LoVo (cell line): ENCODE measurements at regions not wholly inside any gene's neighbourhood (a gene's known extent, or its start where the extent isn't known, plus 50 kb on each side); places are given as distances from the start of the nearest gene placed in this dataset.
"Not testable (repeated sequence)": the region's sequence is repeated elsewhere in the genome, so short reads cannot be mapped to it uniquely, and the experiment has no call there.

Source experiments
- DNase-seq: peaks from one replicate; pipeline ENCODE4 v3.0.0-alpha.2; 2016; ENCODE audit warnings: low spot score

GRCh38 chr4:114296126-114296525 lies 302.5 kb upstream of the UGT8 start:
- DNase-seq: no peak

DNA sequence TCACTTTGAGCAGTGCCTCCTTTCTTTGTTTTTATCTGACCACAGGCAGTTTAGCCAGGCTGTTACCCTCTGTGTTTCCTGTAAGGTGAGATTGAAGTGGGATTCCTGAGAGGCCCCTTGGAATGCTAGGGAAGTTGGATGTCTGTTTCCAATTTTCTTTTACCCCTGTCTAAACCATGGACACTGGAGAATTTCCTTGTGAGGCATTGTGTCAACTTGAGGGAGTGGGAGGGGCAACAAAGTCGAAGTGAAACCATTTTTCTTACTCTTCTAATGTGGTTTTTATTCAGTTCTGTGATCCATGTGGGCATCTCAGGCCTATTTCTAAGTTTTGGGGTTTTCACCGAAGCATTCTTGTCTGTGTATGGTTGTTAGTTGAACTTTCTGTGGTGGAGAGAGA lies 296.1 kb upstream of the UGT8 start:
- no peak for DNase-seq

- no peak for DNase-seq
Measured at GRCh38 chr4:114304046-114304445, 294.6 kb upstream of the UGT8 start.

- no peak for DNase-seq
Measured at GRCh38 chr4:114304567-114304966, 294.0 kb upstream of the UGT8 start.

DNA sequence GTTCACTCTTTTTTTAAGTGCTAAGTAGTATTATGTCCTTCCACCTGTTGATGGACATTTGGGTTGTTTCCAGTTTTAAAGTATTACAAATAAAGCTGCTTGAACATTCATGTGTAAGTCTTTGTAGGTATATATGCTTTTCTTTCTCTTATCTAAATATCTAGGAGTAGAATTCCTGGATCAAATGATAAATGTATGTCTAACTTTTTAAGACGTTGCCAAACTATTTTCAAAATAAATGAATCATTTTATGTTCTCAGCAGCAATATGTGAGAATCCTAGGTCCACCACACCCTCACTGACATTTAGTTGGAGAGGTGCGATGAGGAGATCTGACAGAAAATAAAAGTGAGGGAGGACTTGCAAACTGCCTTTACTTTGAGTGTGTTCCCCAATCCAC lies 291.7 kb upstream of the UGT8 start:
- no peak for DNase-seq

- DNase-seq: no peak
Measured at GRCh38 chr4:114310296-114310925, 288.2 kb upstream of the UGT8 start.

GRCh38 chr4:114311787-114312186 lies 286.8 kb upstream of the UGT8 start:
- DNase-seq: no peak

DNA sequence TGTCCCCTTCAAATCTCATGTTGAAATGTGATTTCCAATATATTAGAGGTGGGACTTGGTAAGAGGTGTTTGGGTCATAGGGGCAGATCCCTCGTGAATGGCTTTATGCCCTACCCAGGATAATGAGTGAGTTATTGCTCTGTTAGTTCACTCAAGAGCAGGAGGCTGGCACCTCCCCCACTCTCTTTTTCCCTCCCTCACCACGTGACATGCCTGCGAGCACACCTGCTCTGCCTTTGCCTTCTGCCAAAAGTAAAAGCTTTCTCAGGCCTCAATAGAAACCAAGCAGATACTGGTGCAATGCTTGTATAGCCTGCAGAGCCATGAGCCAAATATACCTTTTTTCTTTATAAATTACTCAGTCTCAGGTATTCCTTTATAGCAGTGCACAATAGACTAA lies 286.3 kb upstream of the UGT8 start:
- no peak for DNase-seq

DNA sequence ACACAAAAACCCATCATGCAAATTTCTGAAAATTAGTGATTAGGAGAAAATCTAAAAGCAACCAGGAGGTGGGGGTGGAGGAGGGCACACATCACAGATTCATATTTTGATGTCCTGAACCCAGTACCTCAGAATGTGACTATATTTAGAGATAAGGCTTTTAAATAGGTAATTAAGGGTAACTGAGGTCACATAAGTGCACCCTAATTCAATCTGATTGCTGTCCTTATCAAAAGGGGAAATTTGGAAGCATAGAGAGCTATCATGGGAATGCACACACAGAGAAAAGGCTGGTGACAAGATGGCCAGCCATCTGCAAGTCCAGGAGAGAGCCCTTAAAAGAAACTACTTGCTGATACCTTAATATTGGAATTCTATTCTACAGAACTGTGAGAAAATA lies 281.8 kb upstream of the UGT8 start:
- no peak for DNase-seq

GRCh38 chr4:114317564-114317963 lies 281.0 kb upstream of the UGT8 start:
- DNase-seq: no peak

DNA sequence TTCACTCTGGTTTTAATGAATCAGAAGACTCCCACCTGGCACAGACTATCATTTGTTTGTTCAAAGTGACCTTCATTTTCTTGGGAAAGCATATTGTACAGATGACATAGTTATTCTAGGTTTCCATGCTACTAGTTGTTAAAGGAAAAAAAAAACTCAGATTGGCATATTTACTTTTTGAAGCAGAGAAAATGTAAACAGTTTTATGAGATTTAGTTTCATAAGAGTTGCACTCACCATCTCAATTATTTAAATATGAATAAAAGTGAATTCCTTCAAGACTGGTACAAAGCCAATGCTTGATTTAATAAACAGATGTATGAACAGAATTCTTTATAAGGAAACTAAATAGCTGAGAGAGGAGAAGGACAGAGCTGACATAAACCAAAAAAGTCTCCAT lies 280.3 kb upstream of the UGT8 start:
- no peak for DNase-seq

GRCh38 chr4:114320126-114320525 lies 278.5 kb upstream of the UGT8 start:
- DNase-seq: no peak

DNA sequence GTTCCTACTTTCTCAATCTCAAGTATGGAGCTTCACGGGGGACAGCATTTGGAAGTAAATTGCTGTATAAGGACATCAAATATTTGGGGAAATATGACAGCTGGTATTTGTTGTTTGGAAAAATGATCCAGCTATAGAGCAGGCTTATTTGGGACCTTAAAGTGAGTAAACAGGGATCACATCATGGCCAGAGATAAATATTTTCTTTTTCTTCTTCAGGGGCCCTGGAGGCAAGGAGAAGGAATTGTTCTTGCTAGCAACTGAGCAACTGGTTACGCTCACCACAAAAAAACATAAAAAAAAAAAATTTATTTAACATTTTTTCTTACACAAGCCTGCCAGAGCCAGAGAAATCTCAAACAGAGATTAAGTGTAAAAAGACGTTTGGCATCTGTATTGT lies 277.2 kb upstream of the UGT8 start:
- no peak for DNase-seq

DNA sequence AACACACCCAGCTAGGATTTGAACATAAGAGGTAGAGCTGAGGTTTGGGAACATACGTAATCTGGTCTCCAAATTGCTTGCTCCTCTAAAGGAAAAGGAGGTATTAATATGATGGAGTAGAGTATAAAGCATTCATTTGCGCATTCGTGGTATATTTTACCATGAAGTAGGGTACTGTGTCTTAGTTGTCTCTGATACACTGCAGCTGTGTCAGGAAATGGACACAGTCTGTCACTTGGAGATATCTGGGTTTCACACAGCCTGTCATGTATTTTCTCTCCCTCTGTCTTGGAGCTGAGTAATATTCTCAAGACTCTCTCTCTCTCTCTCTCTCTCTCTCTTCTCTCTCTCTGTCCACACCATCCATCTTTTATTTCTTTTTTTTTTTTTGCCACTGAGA lies 274.8 kb upstream of the UGT8 start:
- DNase-seq: no peak

GRCh38 chr4:114326358-114326757 lies 272.2 kb upstream of the UGT8 start:
- DNase-seq: no peak

DNA sequence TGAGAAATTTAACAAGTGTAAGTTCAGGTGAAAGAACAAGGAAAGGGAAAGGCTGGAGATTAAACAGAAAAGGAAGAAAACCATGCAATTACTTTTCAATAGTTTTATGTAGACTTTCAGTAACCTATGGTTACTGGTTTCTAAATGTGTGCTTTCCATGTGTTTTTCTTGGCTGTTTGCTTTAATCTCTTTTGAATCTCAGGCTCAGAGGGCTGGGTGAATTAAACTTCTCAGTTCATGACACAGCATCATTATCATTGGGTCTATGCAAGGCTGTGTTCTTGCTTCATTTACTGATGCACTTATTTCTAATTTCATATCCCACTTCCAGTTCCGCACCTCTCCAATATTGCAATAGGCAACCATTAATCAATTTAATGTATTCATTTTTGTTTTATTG lies 266.5 kb upstream of the UGT8 start:
- DNase-seq: no peak

- DNase-seq: not testable (repeated sequence)
Measured at GRCh38 chr4:114334363-114334762, 264.2 kb upstream of the UGT8 start.

GRCh38 chr4:114334884-114335330 lies 263.7 kb upstream of the UGT8 start:
- DNase-seq: no peak

DNA sequence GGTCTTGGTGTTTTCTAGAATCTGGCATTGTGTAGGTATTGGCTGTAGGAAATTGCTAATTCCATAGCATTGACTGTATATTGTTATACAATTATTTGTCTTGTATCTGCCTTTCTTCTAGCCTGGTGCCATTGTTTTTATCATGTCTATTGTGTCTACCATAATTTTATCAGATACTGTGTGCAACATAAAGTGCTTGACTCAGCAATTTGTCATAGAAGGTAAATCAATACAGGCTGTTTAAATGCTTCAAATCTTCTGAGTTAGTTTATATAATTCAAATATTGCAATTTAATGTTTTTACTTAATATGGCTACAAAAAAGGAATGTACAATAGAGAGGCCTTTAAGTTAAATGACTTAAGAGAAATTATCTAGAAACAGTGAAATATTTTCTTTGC lies 263.3 kb upstream of the UGT8 start:
- no peak for DNase-seq

GRCh38 chr4:114343015-114343414 lies 255.6 kb upstream of the UGT8 start:
- no peak for DNase-seq

- peak; percentile 1 for DNase-seq
Measured at GRCh38 chr4:114349543-114350175, 248.9 kb upstream of the UGT8 start.

GRCh38 chr4:114358901-114359300 lies 239.7 kb upstream of the UGT8 start:
- no peak for DNase-seq

DNA sequence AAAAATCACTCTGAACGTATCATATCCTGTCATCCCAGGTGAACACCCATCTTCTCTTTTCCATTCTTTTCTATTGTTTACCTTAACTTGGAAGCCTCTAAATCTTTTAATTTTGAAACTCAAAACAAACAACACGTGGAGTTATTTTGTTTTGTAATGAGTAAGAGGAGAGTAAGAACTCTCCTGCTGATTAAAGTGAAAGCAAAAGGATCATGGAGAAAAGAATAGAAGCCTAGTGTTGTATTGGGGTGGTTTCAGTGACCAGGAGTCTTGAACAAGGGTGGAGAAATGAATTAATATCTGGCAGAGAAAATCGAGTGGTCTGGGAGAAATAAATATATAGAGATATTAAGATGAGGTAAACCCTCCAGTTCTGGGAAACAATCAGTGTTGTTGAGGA lies 237.4 kb upstream of the UGT8 start:
- no peak for DNase-seq

GRCh38 chr4:114364857-114365256 lies 233.8 kb upstream of the UGT8 start:
- no peak for DNase-seq
